ENCODE measurements at regions not wholly inside any gene's neighbourhood (a gene's known extent, or its start where the extent isn't known, plus 50 kb on each side); places are given as distances from the start of the nearest gene placed in this dataset.

DNA sequence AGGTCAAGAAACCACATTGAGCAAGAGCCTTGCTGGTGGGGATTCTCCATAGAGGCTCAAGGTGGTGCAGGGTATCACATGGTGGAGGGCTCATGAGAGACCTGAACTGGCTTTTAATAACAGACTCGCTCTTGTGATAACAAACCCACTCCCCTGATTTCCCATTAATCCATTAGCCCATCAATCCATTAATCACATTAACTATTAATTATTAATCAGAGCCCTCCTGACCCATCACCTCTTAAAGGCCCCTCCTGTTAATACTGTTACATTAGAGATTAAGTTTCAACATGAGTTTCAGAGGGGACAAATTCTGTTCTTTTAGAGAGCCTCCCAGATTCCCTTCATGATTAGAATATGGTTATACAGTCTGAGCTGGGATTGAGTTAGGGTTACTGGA is 61.8 kb downstream of the IER5 start:
- no peak for TF ChIP-seq GATA2 (IDR thresholded peaks at IDR 0.05; ENCODE audit: low read depth, low read length)
- TF ChIP-seq GATA3 (IDR thresholded peaks at IDR 0.05; ENCODE audit: low read depth, low read length) = no peak

All from SH-SY5Y (cell line).